ENCODE measurements at regions not wholly inside any gene's neighbourhood (a gene's known extent, or its start where the extent isn't known, plus 50 kb on each side); places are given as distances from the start of the nearest gene placed in this dataset.

DNA sequence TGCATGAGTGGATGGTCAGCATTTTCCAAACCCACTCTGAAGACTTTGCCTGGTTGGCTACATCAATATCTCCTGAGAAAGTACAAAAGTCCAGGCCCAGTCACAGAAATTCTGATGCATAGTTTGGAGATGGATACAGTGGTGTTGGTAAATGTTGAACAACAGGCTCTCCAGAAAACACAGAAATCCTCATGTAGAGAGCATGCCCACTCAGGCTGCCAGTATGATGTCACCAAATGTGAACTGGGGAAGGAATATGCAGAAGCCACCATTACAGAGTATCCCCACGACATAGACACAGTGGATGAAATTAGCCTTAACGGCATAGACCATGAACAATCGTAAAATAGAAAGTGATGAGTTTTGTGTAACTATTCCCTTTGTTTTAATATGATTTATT, 97.1 kb upstream of the NXT1 start:
- no peak for DNase-seq

DNA sequence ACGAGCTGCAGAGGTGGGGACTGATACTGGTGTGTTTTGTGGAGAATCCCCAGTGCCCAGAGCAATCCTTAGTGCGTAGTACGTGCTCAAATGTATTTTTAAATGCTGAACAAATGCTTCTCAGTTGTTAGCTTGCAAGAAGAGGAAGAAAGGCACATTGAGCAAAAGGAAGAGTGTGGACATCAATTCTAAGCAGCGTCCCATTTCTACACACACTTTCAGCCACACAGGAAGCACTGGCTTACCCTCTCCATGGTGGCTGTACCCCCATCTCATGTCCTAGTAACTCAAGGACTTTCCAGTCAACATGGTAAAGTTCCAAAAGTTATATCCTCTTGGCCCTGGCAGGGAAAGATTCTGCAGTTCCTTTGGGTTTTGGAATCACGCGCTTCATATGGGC, 98.8 kb upstream of the NXT1 start:
- DNase-seq, result no peak

DNA sequence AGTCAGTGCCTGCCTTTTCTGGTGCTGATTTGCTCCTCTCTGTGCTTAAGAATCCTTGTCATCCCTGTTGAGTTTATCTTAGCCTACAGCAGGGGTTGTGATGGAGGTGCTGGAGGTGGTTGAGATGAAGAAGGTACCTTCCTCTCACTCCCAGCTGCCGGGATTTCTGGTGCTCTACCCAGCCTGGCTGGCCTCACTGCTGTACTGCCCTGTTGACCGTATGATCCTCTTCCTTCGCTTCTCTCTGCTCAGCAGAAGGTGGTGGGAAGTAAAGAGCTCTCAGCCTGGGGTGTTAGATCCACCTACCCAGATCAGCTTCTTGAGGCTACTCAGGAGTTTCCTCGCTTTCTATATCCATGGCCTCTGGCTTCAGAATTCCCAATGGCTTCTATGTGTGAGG, 101.0 kb upstream of the NXT1 start:
- DNase-seq, result no peak

DNA sequence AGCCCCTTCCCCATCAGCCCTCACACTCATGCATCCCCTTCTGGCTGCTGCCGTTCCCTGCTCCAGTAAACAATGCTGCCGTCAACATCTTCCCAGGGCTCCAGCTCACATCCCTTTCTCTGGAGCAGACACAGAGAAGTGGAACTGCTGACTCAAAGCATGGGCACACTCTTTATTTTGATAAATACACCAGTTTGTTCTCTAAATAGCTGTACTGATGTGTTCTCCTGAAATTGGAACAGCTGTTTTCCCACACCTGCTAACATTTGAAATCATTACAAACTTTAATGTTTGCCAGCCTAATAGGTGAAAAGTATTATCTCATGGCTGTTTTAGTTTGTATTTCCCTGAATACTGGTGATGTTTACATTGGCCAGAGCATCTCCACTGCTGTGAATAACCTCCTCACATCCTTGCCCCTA, 102.1 kb upstream of the NXT1 start:
- DNase-seq, result no peak

DNA sequence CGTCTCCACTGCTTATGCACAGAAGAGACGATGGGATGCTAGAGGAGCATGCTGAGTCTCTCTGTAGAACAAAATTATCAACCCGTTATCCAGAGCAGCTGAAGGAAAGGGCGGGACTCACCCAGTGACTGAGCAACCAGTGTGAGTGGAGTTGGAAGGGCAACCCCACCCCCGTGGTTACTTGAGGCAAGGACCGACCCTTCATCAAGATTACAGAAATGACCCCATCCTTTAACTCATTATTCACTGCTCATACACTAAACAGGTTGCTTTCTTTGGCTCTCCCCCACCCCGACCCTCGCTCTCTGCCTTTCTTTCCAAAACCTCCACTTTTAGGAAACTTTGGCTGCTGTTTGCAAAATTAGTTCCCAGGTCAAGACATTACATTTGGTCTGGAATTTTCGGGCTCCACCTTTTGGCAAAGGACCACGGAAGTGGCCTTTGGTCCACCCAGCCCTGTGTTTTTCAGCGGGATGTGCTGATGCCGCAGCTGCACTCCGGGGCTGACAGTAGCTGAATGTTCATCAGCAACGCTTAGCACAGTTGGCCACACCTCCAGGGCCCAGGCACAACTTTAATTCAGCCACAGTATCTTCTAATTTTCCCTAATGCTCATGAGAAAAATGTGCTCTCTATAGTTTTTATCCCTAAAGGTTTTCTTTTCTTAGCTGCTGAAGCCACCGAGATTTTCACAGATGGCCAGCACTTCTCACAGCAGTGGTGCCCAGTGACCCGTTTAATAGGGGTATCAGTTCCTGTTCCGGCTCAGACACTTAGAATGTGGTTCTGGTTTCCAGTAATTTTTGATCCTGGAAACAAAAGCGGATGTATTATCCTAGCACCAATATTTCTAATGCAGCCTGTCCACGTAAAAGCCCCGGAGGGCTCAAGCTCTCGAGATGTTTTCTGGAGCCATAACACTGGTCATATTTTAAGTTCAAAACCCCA, 103.6 kb upstream of the NXT1 start:
- DNase-seq, result no peak

DNA sequence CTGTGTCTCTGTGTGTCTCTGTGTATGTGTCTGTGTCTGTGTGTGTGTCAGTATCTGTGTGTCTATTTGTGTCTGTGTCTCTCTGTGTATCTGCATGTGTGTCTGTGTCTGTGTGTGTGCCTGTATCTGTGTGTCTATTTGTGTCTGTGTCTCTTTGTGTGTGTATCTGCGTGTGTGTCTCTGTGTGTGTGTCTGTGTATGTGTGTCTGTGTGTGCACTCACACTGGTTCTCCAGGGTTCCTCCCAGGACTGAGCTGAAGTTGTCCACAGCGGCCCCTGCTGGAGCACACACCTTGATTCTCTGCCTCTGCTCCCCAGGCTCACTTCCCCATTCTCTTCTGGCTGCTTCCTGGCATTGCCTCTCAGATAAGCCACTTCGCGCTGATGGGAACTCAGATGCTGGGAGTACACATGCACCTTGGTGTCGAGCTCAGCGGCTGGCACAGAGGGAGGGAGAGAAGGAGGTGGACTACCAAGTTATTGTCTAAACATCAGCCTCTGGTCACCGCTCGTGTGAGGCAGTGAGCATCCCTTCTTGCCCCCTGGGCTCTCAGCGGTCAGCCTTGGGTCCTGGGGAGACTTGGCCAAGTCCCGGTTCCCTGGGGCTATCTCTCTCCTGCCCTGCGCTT, 104.9 kb upstream of the NXT1 start:
- DNase-seq, result peak; percentile 10

DNA sequence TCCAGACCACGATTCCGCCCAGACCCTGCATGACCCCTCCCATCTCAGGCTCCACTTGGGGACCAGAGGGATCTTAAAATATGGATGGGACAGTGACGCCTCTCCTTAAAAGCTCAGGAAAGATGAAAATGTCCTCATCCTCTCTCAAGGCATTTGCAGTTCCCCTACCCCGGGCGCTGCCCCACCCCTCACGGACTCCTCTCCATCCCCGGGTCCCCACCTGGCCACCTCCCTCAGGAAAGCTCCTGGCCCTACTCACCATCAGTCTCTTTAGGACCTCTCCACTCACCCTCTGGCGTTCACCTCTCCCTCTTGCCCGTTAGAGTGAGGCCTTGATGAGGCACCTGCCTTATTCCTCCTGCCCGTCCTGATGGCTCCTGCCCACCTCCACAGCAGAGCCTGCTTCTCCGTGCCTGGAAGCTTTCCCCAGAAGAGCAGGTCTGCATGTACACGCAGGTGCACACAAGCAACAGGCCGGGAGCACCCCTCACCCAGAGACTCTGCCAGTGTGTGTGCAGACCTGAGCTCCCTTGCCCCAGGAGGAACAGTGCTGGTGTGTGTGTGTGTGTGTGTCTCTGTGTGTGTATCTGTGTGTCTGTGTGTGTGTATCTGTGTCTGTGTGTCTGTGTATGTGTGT, 105.6 kb upstream of the NXT1 start:
- DNase-seq, result no peak

DNA sequence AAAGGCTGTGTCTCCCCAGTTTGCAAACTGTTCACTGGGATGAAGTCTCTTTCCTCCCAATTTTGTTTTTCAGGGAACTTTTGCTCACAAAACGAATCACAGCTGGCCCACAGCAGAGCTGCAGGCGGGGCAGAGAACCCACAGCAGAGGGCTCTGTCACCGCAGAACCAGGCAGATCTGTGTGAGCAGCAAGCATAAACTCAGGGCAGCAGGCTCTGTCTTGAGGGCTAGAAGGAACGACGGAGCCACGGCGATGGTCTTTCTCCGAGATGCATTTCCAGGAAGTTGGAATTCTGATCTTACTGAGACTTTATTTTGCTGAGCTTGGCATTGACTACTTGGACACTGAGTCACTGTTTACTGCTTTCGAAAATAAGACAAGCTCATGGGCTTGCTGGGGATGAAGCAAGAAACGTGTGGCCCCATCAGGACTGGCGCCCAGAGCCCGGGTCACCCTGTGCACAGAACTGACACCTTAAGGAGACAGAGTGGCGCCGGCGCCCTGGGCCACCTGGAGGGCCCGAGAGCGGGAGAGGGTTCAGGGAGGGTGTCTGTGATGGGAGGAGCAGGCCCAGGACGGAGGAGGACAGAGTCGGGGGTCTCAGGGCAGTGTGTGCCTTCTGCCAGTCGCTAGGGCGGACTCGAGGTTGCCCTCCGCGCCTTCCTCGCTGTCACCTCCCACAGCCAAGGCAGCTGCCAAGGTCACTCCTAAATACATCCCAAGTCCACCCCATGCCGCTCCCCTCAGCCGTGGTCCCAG, 106.3 kb upstream of the NXT1 start:
- no peak for DNase-seq

DNA sequence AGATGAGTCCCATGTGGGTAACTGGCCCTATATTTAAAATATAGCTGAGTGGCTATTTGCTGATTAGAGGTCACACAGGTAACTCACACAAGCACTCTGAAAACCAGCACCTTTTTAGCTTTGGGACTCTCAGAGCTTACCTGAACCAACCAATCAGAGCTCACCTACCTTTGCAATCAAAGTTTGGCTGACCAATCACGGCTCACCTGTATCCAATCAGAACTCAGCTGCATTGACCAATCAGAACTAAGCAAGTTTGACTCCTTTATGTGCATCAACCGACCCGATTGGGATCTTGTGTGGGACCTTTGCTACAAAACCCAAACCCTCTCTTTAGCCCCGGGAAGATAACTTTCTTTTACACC, 106.8 kb upstream of the NXT1 start:
- DNase-seq, result no peak

DNA sequence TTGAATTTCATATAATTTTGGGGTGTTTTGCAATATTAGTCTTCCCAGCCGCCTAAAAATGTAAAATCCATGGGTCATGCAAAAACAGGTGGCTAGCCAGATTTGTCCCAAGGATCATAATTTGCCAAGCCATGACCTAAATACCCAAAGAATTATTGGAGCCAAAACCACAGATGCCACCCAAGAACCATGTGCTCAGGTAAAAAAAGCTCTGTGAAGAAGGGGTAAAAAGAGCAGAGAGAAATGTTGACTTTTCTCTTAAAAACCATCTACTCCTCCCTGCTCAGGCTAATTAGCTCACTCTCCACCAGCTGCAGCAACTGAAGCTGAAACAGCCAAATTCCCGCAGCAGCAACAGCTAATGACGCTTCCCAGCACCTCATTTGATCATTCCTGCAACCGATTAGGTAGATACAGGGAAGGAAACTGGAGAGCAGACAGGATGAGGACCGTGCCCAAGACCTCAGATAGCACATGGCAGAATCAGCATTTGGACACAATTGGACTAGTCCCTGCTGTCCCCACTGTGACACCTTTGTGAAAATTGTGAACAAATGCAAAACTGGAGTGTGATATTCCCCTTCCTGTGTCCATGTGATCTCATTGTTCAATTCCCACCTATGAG, 107.9 kb upstream of the NXT1 start:
- no peak for DNase-seq

DNA sequence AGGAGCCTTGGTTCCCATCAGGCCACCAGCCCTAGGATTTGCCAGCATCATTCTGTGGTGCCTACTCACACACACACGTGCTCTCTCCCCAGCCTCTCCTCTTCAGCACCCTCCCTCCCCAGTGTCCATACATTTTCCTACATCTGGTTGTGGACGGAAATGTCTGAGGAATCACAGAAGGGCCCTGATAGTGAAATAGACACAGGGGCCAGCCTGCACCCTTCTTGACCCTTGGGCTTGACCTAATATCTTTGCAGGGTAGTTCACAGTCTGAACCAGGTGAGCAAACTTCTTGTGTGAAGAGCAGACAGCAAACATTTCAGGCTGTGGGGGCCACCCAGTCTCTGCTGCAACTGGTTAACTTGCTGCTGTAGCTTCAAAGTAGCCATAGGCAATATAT, 108.5 kb upstream of the NXT1 start:
- DNase-seq, result no peak

DNA sequence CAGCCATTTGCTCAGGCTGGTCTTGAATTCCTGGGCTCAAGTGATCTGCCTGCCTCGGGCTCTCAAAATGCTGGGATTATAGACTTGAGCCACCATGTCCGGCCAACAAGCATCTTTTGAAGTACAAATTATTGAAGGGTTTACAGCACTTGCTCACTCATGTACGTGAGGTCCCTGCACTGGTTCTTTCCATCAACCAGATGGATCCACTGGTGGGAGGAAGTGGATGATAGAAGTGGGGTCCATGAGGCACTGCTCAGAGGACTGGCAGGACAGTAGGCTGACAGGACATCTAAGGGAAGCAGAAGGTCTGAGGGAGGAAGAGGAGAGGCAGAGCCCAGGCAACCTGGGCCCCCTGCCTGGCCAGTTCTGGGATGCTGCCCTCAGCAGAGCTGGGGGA, 109.2 kb upstream of the NXT1 start:
- DNase-seq, result no peak

DNA sequence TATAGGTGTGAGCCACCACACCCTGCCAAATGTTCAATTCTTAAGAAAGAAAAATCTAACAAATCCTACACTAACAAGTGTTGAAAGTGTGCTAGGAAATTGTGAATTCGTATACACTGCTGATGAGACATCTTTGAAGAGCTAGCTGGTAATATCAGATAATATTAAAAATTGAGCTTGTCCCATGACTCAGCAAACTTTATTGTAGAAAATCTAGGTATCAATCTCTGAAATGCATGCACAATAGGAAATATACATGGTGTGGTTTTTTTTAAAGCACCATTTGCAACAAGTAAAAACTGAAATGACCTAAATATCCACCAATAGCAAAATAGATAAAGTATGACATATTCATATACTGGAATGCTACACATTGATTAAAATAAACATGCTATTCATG, 110.1 kb upstream of the NXT1 start:
- DNase-seq, result no peak

DNA sequence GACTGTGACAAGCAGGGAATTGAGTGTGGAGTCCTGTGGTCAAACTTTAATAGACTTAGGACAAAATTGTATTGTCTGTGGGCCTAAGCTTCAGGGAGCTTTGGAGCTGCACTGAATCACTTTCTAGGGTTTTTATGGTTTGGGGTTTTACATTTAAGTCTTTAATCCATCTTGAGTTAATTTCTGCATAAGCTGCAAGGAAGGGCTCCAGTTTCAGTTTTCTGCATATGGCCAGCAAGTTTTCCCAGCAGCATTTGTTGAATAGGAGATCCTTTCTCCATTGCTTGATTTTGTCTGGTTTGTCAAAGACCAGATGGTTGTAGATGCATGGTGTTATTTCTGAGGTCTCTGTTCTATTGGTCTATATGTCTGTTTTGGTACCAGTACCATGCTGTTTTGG, 113.4 kb upstream of the NXT1 start:
- DNase-seq, result no peak

DNA sequence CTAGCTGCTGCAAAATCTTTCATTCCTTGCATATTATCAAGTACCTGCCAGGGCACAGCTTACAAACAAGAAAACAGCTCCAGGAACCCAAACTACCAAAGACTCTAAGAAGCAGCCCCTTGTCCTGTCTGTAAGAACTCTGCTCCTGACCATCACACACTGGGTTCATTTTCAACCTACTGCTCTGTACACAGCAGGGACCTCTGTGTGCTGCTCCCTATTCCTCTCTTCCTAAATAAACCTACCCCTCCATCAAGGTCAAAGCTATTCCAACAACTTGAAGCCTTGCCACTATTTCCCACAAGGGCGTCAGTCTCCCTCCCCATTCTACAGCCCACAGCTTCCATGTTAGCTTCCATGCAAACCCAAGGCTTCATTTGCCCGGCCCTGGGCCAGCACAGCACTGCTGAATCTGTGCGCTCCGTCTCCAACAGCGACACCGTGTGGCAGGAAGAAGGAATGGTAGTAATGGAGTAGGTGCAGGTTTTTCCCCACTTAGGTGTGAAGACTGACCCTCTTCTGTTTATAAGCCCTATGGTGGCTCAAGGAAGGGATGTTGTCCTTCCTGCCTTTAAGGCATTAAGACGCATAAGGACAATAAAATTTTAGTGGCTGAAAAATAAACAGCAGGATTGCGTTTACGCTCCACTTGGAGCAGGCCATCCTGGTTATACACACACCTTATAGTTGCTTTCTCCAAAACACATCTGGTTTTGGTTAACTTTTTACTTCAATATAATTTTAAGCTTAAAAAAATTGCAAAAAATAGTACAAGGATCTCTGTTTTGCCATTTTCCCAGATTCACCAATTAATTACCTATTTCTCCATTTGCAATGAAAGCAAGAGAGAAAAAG, 115.2 kb upstream of the NXT1 start:
- peak; percentile 46 for DNase-seq

DNA sequence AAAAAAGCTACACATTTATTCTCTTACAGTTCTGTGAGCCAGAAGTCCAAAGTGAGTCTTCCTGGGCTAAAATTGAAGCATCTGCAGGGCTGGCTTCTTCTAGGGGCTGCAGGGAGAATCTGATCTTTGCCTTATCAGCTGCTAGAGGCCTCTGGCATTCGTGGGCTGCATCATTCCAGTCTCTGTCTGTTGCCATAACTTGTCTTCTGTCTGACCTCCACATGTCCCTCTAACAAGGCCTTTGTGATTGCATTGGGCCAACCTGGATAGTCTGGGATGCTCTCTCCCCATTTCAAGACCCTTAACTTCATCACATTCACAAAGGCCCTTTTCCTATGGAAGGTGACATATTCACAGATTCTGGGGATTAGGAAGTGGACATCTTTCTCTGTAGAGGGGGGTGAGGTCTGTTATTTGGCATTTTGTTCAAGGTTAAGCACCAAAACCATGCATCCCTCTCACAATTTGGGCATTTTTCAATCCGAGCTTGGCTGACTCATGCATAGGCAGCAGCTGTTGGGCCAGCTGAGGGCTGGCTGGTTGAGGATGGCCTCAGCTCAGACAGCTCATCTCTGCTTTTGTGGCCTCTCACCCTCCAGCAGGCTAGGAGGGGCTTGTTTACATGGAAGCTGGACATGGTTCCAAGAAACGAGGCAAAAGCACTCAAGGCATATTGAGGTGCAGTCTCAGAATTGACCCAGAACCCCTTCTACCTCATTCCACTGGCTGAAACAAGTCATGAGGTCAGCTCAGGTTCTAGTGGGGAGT, 116.1 kb upstream of the NXT1 start:
- DNase-seq, result no peak

DNA sequence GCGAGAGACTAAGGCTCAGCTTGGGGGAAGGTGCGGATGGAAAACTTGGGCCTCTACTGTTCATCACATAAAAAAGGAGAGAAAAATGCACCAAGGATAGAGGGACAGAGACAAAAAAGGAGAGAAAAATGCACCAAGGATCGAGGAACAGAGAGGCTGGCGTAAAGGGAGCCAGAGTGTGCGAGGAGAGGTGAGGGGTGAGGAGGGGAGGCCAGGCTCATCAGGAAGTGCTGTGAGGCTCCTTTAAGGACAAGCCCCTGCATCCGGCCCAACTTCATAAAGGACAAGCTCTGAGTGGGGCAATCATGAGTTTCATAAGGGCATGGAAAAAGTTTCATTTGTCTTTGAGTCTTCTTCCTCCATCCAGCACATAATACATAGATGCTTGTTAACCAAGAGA, 117.2 kb upstream of the NXT1 start:
- DNase-seq, result no peak

DNA sequence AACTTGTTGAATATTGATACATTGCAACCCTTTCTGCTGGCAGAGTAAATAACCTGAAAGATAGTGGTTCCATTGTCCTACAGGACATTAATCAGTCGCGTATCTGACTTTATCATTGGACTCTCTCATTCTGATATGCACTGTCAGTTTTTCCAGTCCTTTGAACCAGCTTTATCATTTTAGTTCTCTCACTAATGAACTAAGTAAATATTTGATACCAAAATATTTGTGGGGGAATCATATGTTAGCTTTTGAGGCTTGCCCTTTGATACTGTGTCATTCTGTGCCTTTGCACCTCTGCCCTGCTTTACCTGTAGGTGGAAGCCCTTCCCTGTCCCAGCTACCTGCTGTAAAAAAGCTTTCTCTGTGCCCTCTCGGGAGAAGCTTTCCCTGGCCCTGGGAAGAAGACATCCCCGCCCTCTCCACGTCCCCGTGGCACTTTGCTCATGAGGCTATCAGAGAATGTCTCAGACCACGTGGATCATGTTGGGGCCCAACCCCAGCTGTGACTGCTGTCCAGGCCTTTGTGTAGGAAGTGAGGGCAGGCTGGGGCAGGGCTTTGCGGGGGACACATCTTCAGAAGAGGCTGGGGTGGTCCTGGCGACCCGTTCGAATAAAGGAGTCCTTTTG, 117.8 kb upstream of the NXT1 start:
- no peak for DNase-seq

DNA sequence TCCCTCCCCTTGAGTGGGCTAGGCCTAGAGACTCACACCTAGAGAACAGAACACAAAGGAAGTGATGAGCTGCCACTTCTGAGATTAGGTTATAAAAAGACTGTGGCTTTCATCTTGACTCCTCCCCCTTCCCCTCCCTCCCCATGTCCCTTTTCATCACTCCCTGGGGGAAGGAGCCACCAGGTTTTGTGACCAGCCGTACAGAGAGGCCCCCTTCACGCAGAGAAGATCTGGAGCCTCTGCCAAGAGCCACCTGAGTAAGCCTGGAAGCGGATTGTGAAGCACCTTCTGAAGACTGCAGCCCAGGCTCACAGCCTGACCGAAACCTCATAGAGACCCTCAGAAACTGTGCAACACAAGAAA, 118.4 kb upstream of the NXT1 start:
- DNase-seq, result no peak
